ENCODE measurements at regions not wholly inside any gene's neighbourhood (a gene's known extent, or its start where the extent isn't known, plus 50 kb on each side); places are given as distances from the start of the nearest gene placed in this dataset.

GRCh38 chr20:57104113-57104512, 162.3 kb downstream of the BMP7 start:
- TF ChIP-seq POLR2A (IDR thresholded peaks at IDR 0.05) (no peak), CTCF (IDR thresholded peaks at IDR 0.05) (no peak)

Data from vagina (tissue), 2 donors.